22Rv1 (cell line): ENCODE measurements at regions not wholly inside any gene's neighbourhood (a gene's known extent, or its start where the extent isn't known, plus 50 kb on each side); places are given as distances from the start of the nearest gene placed in this dataset.
"Not testable (repeated sequence)": the region's sequence is repeated elsewhere in the genome, so short reads cannot be mapped to it uniquely, and the experiment has no call there.

ENCODE experiments used
- H3K27ac ChIP-seq: fragments of 450-650 bp; 2 replicates; pipeline ENCODE4 v1.5.1; 2017
- ZFX ChIP-seq: fragments of 450-650 bp; IDR thresholded peaks from 2 replicates; pipeline ENCODE4 v1.6.1; 2017; ENCODE audit warnings: antibody characterized with exemption, borderline replicate concordance
- TF ChIP-seq, protein P1 (sequence below): fragments of 450-650 bp; IDR thresholded peaks from 2 replicates; pipeline ENCODE4 v1.5.1; 2017; ENCODE audit warnings: mild to moderate bottlenecking

DNA sequence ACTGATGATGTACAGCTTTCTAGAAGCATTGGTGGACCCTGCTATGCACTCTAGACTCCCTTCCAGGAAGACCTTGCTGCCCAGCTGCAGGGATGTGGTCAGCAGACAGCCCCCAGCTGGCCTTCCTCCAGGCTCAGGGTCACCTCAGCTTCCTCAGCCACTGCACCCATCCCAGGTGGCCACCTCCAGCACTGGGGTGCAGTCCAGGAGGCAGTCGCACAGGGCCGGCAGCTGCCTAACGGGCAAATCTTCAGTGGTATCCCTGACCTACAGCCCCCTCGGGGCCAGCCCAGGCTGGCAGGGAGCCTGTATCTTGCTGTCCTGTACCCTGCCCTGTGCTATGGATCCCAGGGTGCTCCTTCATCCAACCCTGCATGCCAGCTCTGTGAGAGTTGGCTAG is 81.8 kb downstream of the GADD45G start:
- H3K27ac ChIP-seq = no peak overlapping the region
- TF ChIP-seq, protein P1, sequence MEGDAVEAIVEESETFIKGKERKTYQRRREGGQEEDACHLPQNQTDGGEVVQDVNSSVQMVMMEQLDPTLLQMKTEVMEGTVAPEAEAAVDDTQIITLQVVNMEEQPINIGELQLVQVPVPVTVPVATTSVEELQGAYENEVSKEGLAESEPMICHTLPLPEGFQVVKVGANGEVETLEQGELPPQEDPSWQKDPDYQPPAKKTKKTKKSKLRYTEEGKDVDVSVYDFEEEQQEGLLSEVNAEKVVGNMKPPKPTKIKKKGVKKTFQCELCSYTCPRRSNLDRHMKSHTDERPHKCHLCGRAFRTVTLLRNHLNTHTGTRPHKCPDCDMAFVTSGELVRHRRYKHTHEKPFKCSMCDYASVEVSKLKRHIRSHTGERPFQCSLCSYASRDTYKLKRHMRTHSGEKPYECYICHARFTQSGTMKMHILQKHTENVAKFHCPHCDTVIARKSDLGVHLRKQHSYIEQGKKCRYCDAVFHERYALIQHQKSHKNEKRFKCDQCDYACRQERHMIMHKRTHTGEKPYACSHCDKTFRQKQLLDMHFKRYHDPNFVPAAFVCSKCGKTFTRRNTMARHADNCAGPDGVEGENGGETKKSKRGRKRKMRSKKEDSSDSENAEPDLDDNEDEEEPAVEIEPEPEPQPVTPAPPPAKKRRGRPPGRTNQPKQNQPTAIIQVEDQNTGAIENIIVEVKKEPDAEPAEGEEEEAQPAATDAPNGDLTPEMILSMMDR = no peak
- TF ChIP-seq ZFX = no peak

DNA sequence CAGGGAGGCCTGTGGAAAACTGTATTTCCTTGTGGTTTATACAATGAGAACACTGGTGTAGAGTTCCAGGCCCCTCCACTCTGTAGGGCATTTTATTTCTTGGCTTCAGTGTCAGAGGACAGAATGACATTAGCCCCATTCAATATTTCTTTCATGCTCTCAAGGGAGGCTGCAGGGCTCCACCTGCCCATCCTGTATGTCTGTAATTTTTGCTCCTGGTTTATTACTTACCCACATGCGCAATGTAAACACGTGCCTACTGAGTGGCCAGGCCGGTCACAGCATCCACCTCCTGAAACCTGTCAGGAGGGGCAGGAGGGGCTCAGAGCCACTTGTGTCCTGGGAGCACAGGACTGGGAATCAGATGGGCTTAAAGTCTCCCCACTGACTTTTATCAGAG is 82.4 kb downstream of the GADD45G start:
- no peak overlapping the region for H3K27ac ChIP-seq
- TF ChIP-seq ZFX = no peak
- TF ChIP-seq, protein P1 = no peak

DNA sequence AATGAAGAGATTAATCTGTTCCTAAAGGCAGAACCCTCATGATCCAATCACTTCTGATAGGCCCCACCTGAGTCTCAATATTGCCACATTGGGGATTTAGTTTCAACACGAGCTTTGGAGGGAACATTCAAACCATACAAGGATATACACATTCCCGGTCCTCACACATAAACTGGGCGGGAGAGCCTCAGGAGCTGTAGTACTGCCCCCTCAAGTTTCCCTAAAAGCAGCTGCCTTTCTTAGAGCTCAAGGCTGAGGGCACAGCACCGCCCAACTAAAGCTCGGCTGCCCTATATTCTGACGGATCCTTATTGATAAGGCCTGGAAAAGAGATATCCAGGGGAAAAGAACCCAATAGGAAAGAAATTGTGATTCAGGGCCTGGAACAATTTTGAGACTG is 83.0 kb downstream of the GADD45G start:
- TF ChIP-seq ZFX = no peak
- TF ChIP-seq, protein P1 = no peak
- no peak overlapping the region for H3K27ac ChIP-seq

DNA sequence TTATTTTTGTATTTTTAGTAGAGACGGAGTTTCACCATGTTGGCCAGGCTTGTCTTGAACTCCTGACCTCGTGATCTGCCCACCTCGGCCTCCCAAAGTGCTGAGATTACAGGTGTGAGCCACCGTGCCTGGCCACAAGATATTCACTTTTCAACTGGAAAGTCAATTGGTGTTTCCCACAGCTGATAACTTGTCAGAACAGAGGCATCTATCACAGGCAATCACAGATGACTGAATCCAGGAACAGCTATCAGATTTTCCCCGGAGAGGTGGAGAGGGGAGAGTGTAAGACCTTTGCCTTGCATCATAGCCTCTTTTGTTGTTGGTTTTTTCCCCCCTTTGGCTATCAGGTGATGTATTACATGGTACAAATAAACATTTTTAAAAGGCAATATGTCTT is 84.5 kb downstream of the GADD45G start:
- not testable (repeated sequence) for H3K27ac ChIP-seq

DNA sequence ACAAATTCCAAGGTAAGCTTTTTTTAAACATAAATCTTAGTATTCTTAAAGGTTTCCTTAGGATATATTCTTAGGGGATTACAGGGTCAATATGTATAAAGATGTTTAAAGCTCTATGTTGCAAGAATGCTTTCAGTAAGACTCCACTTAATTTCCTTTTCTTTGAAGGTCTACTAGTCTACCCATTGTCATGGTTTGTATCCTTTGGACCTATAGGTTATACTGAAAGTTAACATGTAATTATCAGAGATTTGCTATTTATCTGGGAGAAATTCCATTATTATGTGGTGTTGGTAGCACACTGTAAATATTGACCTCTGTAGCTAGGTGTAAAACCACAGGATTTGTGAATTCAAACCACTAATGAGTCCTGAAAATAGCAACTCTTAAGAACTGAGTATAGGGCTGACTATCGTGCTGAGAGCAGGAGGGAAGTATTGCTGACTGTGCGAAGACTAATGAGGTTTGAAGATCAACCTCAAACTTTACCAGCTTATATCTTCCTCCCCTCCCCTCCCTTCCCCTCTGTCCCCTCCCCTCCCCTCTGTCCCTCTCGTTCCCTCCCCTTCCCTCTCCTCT is 85.6 kb downstream of the GADD45G start:
- TF ChIP-seq, protein P1 = no peak
- no peak for TF ChIP-seq ZFX
- H3K27ac ChIP-seq = no peak overlapping the region

DNA sequence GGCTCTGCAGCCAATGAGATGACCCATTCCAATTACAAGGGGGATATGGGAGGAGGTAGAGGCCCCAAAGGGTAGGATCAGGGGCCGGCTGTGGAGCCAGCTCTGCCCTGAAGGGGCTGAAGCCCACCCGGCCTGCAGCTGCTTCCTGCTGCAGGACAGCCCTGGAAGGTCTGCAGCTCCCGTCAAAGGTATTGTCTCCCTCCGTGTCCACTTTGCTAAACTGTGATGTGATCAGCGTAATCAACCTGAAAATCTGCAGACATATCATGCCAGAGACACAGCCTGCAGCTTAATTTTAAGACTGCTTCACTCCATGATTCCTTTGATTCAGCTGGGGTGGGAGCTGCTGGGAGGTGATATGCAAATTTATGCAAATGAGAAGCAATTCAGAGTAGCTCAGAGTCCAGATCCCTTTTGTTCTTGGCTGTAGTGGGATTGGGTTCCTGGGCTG is 90.7 kb downstream of the GADD45G start:
- TF ChIP-seq, protein P1 = no peak
- TF ChIP-seq ZFX = no peak
- no peak overlapping the region for H3K27ac ChIP-seq

DNA sequence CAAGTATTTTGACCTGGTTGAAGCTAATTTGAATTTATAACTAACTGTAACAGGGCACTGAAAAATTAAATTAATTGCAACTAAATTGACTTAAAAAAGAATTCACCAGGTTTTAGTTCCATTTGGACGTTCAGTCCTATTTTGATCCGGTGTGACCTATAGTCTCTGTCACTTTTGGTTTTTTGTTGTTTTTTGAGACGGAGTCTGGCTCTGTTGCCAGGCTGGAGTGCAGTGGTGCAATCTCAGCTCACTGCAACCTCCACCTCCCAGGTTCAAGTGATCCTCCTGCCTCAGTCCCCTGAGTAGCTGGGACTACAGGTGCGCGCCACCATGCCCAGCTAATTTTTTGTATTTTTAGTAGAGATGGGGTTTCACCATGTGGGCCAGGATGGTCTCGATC is 91.2 kb downstream of the GADD45G start:
- H3K27ac ChIP-seq = not testable (repeated sequence)

DNA sequence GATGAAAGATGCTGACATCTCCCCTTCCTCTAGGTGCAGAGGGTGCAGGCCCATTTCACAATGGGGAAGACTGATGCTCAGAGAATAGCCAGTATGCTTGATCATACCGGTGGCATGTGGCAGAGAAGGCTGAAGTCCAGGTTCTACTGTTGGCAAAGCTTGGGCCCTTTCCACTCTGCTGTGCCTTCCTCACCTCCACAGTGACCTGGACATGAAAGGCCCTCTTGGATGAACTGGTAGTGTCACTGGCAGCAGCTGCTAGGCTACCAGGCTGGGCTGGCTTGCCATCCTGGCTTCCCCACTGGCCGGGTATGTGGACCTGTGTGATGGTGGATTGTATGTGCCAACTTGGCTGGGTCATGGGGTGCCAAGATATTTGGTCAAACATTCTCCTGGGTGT is 92.0 kb downstream of the GADD45G start:
- TF ChIP-seq, protein P1 = no peak
- no peak for TF ChIP-seq ZFX
- no peak overlapping the region for H3K27ac ChIP-seq
